ENCODE measurements at regions not wholly inside any gene's neighbourhood (a gene's known extent, or its start where the extent isn't known, plus 50 kb on each side); places are given as distances from the start of the nearest gene placed in this dataset.

GRCh38 chr13:69319656-69320055 is 788.0 kb upstream of the ATXN8OS start:
- no peak for TF ChIP-seq CTCF (IDR thresholded peaks at IDR 0.05 in 8 of 11, conservative IDR thresholded peaks at IDR 0.05 in 3 of 11)
- no peak for TF ChIP-seq POLR2A (IDR thresholded peaks at IDR 0.05)
- no peak for TF ChIP-seq POLR2AphosphoS5 (IDR thresholded peaks at IDR 0.05)

All from spleen (tissue), 7 donors.